ENCODE measurements at regions not wholly inside any gene's neighbourhood (a gene's known extent, or its start where the extent isn't known, plus 50 kb on each side); places are given as distances from the start of the nearest gene placed in this dataset.

DNA sequence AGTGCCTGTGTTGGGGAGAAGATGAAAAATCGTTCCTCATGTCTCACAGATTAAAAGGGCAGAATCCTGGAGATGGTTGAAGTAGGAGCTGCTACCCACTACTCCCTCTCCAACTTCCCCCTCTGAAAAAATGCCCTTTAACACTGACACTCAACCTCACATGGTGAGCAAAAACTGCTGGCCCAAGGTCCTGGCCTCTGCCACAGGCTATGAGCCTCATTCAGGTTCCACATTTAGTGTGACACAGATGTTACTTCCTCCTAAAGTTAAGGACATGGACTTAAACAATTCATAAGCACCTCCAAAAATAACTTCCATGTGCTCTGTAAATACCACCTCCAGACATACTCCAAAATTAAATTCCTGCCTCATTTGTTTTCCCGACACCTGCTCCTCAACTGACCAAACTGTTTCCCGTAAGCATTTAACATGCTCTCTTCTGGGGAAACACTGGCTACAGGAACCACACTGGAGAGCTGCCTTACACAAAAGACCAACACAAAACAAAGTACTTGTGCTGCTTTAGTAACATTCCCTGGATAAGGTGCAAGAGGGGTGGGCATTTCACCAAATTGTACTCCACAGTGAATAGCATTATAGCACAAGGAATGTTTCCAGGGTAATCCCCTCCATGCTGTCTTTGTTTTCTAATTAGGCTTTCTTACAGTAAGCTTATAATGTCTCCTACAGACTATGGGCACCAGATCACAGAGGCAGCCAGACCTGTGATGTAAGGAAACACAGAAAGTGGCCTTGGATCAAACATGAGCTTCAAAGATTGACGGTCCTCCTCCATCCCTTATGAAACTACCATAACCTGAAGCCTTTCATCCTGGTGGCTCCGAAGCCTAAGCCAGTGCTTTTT is 57.0 kb downstream of the PHLDA1 start:
- DNase-seq (ENCODE audit: low read depth): no peak

DNA sequence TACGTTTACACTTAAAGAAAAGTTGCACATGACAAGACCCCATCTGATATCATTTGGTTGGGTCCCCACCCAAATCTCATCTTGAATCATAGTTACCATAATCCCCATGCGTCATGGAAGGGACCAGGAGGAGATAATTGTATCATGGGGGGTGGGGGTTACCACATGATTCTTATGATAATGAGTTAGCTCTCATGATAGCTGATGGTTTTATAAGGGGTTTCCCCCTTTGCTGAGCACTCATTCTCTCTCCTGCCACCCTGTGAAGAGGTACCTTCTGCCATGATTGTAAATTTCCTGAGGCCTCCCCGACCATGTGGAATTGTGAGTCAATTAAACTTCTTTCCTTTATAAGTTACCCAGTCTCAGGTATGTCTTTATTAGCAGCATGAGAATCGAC is 60.3 kb downstream of the PHLDA1 start:
- DNase-seq (ENCODE audit: low read depth): no peak

DNA sequence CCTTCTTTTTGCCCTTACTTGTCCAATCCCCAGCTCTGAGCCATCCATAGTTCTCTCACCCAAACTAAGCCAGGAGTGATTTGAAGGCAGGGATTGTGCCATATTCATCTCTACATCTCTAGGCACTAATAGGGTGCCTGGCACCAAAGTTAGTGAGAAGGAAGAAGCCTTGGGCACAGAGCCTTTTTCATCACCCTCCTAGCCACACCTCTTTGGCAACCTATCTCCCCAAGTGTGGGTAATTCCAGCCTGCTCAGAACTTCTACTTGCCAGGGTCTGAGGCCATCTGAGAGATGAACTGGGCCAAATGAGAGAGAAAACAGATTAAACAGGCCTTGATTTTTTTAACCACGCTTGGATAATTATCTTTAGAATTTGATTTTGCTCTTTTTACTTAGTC is 61.3 kb downstream of the PHLDA1 start:
- no peak for DNase-seq (ENCODE audit: low read depth)

DNA sequence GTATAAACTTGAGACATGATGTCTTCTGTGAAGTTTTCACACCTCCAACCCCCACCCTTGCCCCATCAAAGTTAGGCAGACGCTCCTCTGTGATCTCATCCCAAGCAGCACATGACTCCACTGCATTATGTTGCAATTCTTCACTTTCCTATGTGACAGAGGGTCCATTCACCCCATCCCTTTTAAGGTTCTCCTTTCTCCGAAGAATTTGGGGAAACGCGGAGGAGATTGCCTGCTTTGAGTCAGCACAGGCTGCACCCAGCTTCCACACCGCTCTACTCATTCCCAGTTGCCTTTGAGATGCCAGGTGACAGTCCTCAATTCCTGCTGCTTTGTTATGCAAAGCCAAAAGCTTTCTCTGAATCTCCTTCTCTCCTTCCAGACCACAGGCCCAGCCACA is 61.8 kb downstream of the PHLDA1 start:
- DNase-seq (ENCODE audit: low read depth): no peak

DNA sequence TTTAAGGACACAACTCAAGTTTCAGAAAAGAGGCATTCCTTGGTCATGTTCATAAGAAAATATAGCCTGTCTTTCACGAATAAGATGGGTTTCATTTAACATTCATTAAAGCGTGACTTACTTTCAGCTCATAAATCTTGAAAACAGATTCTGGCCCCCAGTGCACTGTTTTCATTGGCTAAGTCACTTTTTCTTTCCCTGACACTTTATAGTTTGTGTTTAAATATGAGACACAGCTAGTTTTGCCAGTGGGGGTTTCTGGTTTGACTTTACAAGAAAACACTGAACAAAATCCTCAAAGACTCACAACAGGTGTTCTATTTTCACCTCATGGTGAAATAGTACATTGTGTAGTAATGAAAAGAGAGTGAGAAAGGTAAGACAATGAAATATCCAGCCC is 65.9 kb downstream of the PHLDA1 start:
- no peak for DNase-seq (ENCODE audit: low read depth)

DNA sequence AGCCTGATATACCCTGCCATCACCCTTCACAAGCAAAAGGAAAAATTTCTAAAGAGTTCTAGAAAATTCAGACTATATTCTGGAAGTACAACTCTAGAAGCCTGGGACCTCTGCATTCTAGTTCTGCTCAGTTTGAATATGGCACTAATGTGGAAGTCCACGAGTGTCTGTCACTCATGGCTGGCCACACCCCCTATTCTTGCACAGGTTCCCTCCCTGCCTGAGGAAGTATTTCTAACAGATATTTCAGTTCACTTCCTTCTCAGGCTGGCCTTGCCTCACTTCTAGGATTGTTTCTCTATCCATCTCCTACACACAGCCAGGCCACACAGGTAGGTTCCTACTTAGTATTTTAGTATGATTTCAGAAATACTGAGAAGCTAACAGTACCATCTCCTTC is 67.4 kb downstream of the PHLDA1 start:
- DNase-seq (ENCODE audit: low read depth): no peak

DNA sequence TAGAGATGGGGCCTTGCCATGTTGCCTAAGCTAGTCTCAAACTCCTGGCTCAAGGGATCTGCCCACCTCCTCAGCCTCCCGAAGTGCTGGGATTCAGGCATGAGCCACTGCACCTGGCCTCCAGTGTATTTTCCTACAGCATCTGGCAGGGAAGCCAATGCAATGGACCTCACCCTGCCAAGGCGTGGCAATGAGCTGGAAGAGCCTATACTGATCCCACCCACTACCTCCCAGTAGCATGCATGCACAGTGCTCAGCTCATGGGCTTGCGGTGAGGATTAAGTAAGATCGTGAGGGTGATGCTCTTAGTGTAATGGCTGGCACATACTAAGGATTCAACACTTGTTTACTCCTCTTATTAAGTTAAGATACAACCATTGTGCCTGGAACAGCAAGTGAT is 69.7 kb downstream of the PHLDA1 start:
- DNase-seq (ENCODE audit: low read depth): no peak

DNA sequence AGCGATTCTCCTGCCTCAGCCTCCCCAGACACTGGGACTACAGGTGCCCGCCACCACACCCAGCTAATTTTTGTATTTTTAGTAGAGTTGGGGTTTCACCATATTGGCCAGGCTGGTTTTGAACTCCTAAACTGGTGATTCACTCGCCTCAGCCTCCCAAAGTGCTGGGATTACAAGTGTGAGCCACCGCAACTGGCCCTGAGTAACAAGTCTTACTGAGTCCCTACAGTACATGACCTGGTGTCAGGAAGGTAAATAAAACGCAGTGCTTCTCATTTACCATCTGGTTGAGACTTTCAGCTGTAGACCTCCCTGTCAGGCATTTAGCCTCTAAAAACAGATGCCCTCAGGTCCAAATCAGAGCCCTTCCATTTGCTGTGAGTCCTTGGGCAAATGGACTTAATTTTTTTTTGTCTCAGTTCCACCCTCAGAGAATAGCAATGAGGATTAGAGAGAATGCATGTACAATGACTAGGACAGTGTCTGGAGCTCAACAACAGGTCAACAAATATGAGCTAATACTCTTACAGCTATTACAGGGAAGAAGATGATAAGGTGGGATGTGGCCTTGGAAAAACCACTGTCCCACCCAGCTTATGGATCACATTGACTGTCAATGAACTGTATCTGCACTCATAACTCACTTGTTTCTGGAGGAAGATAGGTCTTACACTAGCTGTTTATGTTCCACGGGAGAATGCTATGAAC is 70.5 kb downstream of the PHLDA1 start:
- DNase-seq (ENCODE audit: low read depth): no peak

DNA sequence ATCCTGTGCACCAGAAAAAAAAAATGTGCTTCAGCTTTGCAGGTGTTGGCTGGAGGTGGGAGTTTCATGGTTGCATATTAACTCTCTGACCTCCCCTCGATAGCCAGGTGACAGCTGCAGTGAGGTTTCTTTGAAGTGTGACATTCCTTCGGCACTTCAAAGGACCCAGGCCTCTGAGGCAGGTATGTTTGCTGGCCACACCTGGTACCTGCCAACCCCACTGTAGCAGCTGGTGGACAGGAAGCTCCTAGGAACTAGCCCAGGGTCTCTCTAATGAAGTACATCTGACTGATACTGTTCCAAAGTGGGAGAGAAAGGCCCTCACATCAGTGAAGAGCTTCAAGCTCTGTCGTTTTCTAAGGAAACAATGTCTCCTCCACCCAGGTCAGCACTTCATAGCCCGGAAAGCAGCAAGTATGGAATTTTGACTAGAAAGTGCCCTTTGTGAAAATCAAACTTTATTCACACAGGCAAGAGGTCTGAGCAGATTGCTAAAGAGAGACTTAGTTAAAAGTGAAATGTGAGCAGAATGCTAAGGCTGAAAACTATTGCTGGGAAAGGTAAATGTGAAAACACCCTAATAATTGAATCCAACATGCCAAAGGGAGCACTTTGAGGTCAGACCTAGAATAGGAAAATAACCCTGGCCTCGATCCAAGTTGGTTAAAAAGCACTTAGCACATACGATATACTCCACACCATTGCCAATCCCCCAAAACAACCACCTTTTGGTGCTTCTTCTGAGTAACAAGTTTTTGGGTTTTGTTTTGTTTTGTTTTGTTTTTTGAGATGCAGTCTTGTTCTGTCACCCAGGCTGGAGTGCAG is 71.3 kb downstream of the PHLDA1 start:
- no peak for DNase-seq (ENCODE audit: low read depth)

DNA sequence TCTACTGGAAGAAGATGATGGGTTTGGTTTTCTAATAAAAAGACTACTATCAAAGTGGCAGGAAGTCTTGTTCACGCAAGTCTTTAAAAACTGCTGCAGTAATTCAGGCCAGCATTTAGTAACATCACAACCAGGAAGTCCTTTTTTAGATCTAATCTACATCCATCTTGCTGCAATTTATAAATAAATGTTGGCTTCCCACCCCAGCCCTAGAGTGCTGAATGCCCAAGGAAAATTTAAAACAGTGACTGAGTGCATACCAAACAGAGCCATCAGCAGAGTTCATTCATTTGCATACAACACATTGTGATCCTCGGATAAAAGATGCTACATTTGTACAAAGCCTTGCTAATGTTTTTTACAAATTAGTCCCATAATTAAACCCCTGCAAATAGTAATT is 72.1 kb downstream of the PHLDA1 start:
- DNase-seq (ENCODE audit: low read depth): no peak

DNA sequence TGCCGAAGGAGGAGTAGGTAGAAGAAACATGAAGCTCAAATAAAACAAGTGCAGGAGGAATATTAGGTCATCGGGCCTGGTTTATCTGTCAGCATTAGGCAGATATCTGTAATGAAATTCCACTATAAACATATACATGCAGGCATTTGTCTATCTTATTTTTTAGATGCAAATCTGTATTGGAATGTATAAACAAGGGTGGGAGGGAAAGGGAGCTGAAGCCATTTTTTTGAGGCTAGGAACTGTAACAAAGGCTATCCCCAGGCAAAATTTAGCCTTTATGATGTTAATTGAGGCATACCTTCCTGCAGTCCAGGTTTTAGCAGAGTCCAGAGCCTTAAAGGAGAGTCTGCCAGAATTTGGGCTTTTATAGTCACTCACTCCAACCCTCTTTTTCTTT is 72.5 kb downstream of the PHLDA1 start:
- no peak for DNase-seq (ENCODE audit: low read depth)

DNA sequence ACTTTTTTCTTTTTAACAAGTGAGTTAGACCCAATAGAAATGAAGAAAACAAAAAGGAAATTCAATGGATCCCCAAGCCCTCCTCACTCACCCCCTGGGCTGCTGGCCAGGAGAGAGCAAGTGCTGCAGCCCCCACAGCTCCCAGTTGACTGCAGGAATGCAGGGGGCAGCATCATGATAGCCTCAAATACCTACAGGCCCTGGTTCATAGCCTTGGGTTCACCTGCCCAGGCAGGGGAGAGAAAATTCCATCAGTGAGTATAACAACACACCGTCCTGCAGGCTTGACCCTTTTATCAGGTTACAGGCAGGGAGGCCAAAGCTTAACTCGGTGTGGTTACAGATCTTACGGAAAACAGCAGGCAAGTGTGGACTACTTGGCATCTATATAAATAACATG is 76.3 kb downstream of the PHLDA1 start:
- no peak for DNase-seq (ENCODE audit: low read depth)

DNA sequence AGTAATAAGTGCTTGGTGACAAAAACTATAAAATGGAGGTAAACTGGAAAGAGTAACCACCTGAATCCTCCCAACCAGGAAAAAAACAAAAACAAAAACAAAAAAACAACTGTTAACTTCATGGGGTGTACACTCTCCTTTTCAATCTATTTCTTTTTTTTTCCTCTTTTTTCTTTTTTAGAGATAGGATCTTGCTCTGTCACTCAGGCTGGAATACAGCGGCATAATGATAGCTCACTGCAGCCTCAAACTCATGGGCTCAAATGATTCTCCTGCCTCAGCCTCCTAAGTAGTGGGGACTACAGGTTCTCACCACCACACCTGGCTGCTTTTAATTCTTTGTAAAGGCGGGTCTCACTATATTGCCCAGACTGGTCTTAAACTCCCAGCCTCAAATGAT is 76.8 kb downstream of the PHLDA1 start:
- DNase-seq (ENCODE audit: low read depth): no peak

DNA sequence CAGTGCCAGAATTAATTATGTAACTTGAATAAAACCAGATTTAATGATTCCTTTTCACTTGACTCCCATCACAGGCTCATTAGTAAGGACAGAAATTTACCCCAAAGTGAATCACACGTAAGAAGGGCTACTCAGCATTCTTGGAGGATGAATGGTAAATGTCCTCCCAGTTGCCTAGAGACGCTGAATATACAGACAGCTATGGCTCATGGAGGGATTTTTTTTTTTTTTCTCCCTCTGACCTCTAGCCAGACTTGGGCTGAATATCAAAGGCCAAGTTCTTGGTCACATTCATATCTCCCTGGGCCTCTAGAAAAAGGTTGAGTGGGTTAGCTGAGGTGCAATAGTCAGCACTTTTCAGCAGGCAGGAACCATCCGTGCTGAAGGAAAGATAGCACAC is 77.5 kb downstream of the PHLDA1 start:
- DNase-seq (ENCODE audit: low read depth): no peak

DNA sequence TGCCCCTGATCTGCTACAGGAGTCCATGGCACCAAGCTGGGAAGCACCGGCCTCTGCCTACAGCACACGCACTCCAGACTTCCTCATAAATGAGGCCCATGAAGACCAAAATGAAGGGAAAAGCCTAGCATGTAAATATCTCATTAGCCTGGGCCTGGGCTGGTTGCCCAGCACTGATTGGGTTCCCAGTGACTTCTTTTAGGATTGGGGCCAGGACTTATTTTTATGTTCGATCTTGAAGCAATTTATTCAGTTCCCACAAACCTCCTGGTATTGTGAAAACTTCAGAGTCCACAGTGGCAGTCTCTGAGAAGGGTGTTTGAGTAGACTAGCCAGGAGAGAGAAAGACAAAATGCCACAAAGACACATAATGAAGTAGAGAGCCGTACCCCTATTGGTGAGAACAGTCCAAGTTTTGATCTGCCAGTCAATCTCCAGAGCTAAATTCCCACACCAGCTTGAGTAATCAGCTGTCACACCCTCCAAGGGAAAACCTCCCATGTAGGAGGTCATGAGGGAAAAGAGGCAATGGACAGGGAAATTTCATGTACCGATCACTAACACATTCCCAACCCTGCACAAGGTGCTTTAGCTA is 78.2 kb downstream of the PHLDA1 start:
- DNase-seq (ENCODE audit: low read depth): no peak

DNA sequence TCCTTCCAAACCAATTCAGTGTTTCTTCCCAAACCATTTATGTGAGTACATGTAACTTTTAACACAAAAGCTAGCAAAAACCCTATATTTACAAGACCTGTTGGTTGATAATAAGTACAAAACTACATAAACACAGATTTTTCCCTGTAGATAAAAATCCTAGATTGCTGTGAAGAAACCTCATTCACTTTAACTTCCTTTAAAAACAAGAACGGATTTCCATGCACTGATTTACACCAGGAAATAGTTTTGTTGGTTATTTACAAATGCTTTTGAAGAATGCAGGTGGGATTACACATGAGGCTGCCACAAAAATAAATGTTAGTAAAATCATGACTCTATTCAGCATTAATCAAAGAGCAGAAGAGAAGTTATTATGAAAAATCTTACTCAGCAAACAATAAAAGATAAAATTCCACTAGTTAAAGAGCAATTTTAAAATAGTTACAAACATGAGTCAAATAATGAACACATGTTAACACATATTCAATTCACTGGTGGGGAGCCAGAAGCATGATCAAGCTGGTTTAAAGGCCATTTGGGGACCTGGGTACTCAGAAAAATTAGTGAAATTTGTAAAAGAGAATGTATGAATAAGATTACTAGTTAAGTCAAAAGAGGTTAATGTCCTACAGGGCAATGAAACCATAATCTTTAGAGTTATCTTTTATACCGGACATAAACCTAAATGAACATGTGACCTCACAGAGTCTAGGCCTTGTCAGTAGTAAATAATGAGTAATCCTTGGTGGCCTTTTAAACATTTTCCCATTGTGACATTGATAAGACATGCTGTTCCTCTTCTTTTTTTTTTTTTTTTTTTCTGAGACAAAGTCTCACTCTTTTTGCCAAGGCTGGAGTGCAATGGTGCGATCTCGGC is 79.9 kb downstream of the PHLDA1 start:
- no peak for DNase-seq (ENCODE audit: low read depth)

DNA sequence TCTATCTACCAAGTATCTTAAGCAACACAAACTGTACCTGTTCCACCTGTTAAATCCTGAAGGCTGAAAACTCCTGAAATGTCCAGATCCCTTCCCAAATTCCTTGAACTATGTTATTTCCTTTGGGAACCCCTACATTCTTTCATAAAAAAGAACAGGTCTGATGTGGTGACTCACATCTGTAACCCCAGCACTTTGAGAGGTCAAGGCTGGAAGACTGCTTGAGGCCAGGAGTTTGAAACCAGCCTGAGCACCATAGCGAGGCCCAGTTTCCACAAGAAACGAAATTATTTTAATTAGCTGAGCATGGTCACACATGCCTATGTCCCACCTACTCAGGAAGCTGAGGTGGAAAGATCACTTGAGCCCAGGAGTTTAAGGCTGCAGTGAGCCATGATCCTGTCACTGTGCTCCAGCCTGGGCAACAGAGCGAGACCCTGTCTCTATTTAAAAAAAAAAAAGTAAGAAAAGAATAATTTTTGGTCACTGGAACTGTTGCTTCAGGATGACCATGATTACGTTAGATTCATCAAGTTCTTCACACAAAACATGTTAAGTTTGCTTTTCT is 84.3 kb downstream of the PHLDA1 start:
- no peak for DNase-seq (ENCODE audit: low read depth)

DNA sequence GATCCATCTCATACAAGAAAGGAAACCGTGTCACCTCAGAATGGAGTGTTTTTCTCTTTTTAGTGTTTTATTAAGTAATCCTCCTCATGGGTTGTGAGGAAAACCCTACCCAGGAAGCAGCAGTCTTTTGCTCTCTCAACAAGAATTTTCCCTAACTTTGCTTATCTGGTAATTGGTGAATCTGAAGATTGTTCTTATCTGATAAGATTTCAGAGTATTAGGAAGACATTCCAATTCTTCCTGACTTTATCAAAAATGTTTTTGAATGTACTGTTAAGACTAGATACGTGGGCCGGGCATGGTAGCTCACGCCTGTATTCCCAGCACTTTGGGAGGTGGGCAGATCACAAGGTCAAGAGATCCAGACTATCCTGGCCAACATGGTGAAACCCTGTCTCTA is 86.0 kb downstream of the PHLDA1 start:
- no peak for DNase-seq (ENCODE audit: low read depth)

DNA sequence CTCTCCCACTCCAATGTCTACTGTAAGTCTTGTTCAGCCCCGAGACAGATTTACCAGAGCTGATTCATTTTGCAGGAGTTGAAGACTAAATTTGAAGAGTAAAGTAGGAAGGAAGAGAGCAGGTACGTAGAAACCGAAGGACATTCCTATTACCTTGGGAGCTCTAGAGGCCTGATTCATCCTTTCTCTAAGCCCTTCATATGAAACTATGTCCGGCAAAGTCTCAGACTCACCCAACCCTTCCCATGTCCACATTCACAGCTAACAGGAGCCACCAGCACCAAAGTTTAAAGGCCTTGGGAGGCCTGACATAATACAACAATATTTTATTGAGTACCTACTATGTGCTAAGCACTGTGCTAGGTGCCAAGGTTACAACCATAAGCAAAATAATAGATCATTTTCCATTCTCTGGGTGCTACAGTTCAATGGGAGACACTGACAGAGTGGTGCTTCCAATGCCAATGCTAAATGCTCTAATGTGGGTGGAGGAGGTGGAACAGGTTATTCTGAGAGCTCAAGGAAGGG is 86.6 kb downstream of the PHLDA1 start:
- no peak for DNase-seq (ENCODE audit: low read depth)

DNA sequence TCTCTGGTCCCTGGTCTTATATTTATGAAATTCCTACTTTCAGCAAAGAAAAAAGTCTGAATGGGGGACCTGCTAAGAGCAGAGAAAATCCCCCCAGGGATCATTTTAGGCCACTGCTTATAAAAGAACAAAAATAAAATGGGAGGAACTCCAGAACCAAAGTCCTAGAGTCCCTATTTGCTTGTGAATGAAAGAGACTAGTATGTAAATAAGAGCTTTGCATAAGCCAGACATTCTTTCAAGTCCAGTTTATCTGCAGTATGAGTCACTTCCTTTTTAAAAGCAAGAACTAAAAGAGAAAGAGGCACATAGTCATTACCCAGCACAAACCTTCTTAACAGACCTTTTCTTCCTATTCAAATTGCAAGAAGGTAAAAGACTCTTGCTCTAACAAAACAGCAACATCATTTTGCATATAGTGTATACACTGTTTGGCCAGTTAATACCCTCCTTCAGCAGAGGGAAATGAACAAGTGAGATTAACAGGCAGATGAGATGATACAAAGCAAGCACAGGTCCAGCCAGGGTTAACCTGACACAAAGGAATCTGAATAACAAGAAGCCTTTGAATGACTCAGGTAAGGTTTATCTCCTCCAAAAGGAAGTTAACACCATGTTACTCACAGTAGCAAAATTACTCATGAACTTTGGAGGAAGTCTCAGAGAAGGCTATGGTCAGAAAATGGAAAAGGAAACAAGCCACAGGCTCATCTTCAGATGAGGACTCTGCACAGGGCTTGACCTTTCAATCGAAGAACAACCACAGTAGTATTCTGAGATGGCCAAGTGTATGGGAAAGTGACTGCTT is 87.3 kb downstream of the PHLDA1 start:
- DNase-seq (ENCODE audit: low read depth): no peak

Data from activated T-helper 1 cell treated with Interleukin-2 at 50 U/mL for 16 hours (primary cell).